Adrenal gland (tissue), 9 donors: ENCODE measurements at regions not wholly inside any gene's neighbourhood (a gene's known extent, or its start where the extent isn't known, plus 50 kb on each side); places are given as distances from the start of the nearest gene placed in this dataset.

Source experiments
- DNase-seq, 7 donors: peaks; one replicate each; pipeline ENCODE4 v3.0.0-alpha.2; 2019 to 2020
- H3K27ac ChIP-seq, 5 donors: fragments of 200-600 bp; sonication (generic) in 4 of 5; 1 replicate in 3 of 5; 2 replicates in 2 of 5; pipeline versions ENCODE4 v1.5.1 to v1.8.0; 2016 to 2020; ENCODE audit warnings: mild to moderate bottlenecking in 1 of 5
- H3K27me3 ChIP-seq: fragments of 200-600 bp; 2 replicates; pipeline ENCODE4 v1.8.0; 2021
- H3K36me3 ChIP-seq, 2 donors: fragments of 200-600 bp; replicated peaks in 1 of 2; 1 replicate in 1 of 2; 2 replicates in 1 of 2; pipeline versions ENCODE4 v1.5.1 to v1.8.0; 2018 to 2022
- H3K4me1 ChIP-seq, 2 donors: fragments of 200-600 bp; replicated peaks in 1 of 2; 1 replicate in 1 of 2; 2 replicates in 1 of 2; pipeline versions ENCODE4 v1.5.1 to v1.8.0; 2018 to 2021
- H3K4me3 ChIP-seq, 4 donors: fragments of 200-600 bp; sonication (generic) in 3 of 4; one replicate each; pipeline ENCODE4 v1.5.1; 2016 to 2018
- H3K9me3 ChIP-seq, 3 donors: fragments of 200-600 bp; sonication (generic) in 1 of 3; replicated peaks in 1 of 3; 1 replicate in 2 of 3; 2 replicates in 1 of 3; pipeline versions ENCODE4 v1.5.1 to v1.8.0; 2016 to 2021
- CTCF ChIP-seq, 6 experiments: fragments of 450-650 bp in 4 of 6; fragments of 200-600 bp in 2 of 6; sonication (generic) in 1 of 6; IDR thresholded peaks; 1 replicate in 5 of 6; 2 replicates in 1 of 6; pipeline versions ENCODE4 v1.5.1 to v1.8.0; 2016 to 2021; ENCODE audit warnings: antibody characterized with exemption in 6 of 6, mild to moderate bottlenecking in 2 of 6, moderate library complexity in 1 of 6
- POLR2A ChIP-seq, 2 donors: fragments of 450-650 bp; IDR thresholded peaks; one replicate each; pipeline ENCODE4 v1.6.1; 2017; ENCODE audit warnings: antibody characterized with exemption in 2 of 2, mild to moderate bottlenecking in 2 of 2, moderate library complexity in 1 of 2
- WGBS, 4 donors: extraction: QIAGEN DNeasy Blood & Tissue Kit in 2 of 4; methylation state at CpG; one replicate each; pipeline versions ENCODE4 v1.1.5 to v1.1.7; 2013 to 2017; 5-methylcytosine and 5-hydroxymethylcytosine counted together
- intact Hi-C, 2 donors: fragments of 100-400 bp; cut with DNase I; formaldehyde crosslinking; loops; one replicate each; pipeline versions ENCODE4 v1.14.1 to v1.15.0; 2022 to 2023
- donor health status: healthy with polysubstance abuse.
- donor health status: Bipolar disorder and iron deficiency.
- donor health status: DM: yes; HTN: yes; CAD: no.
- donor health status: DM: no; HTN: no; CAD: no.
- donor health status: DM: no; HTN: no; CAD: no.

GRCh38 chr19:31701146-31701545 is 351.9 kb upstream of the TSHZ3 start:
- no peaks in the 10 kb centered on the region for H3K9me3 ChIP-seq
- WGBS, 4 donors, result 66 to 100% (median 70%) methylated on average over 2 to 3 of the region's 3 CpGs
- H3K4me1 ChIP-seq, result no peaks in the 10 kb centered on the region
- TF ChIP-seq CTCF (IDR thresholded peaks at IDR 0.05) (no peak), POLR2A (IDR thresholded peaks at IDR 0.05) (no peak)
- H3K27ac ChIP-seq, result no peak overlapping the region
- intact Hi-C loops, result no loop called here
- no peak overlapping the region for H3K4me3 ChIP-seq
- no peaks in the 10 kb centered on the region for H3K27me3 ChIP-seq
- DNase-seq, result no peak
- H3K36me3 ChIP-seq, result no peaks in the 10 kb centered on the region

GRCh38 chr19:31705656-31706055 is 356.4 kb upstream of the TSHZ3 start:
- Histone ChIP-seq H3K4me3 (no peak overlapping the region), H3K27me3 (no peaks in the 10 kb centered on the region), H3K36me3 (no peaks in the 10 kb centered on the region), H3K27ac (no peak overlapping the region), H3K4me1 (no peaks in the 10 kb centered on the region), H3K9me3 (no peaks in the 10 kb centered on the region)
- no peak for DNase-seq
- TF ChIP-seq POLR2A (IDR thresholded peaks at IDR 0.05), result no peak
- intact Hi-C loops, result no loop called here
- WGBS, 4 donors, result 85 to 89% (median 86%) methylated on average over 5 of the region's 5 CpGs

- H3K9me3 ChIP-seq, result no peaks in the 10 kb centered on the region
- WGBS, 4 donors, result 84 to 95% (median 92%) methylated on average over 6 of the region's 6 CpGs
- H3K27me3 ChIP-seq, result no peaks in the 10 kb centered on the region
- TF ChIP-seq POLR2A (IDR thresholded peaks at IDR 0.05) (no peak), CTCF (IDR thresholded peaks at IDR 0.05) (no peak)
- DNase-seq, result no peak
- no peak overlapping the region for H3K27ac ChIP-seq
- no peaks in the 10 kb centered on the region for H3K4me1 ChIP-seq
- H3K36me3 ChIP-seq, result no peaks in the 10 kb centered on the region
- no peak overlapping the region for H3K4me3 ChIP-seq
- intact Hi-C loops, result no loop called here
These were observed 356.9 kb upstream of the TSHZ3 start for GRCh38 chr19:31706131-31706530.

- intact Hi-C loops, result no loop called here
- H3K4me3 ChIP-seq, result no peak overlapping the region
- no peaks in the 10 kb centered on the region for H3K27me3 ChIP-seq
- WGBS, 4 donors, result 81 to 85% (median 83%) methylated on average over 18 of the region's 18 CpGs
- H3K4me1 ChIP-seq, result no peaks in the 10 kb centered on the region
- no peaks in the 10 kb centered on the region for H3K36me3 ChIP-seq
- TF ChIP-seq POLR2A (IDR thresholded peaks at IDR 0.05) (no peak), CTCF (IDR thresholded peaks at IDR 0.05) (no peak)
- no peak for DNase-seq
- H3K27ac ChIP-seq, result no peak overlapping the region
- H3K9me3 ChIP-seq, result peaks cover 0 to 1% (median 0%) of the 10 kb centered on the region in 3 donors
These were observed 357.7 kb upstream of the TSHZ3 start for GRCh38 chr19:31706691-31707620.

- 85 to 91% (median 87%) methylated on average over 3 of the region's 3 CpGs for WGBS, 4 donors
- no peak for DNase-seq
- no peak overlapping the region for H3K27ac ChIP-seq
- no peaks in the 10 kb centered on the region for H3K4me1 ChIP-seq
- TF ChIP-seq POLR2A (IDR thresholded peaks at IDR 0.05) (no peak), CTCF (IDR thresholded peaks at IDR 0.05) (no peak)
- peaks cover 0 to 6% (median 0%) of the 10 kb centered on the region in 3 donors for H3K9me3 ChIP-seq
- no peaks in the 10 kb centered on the region for H3K27me3 ChIP-seq
- intact Hi-C loops, result no loop called here
- H3K36me3 ChIP-seq, result no peaks in the 10 kb centered on the region
- no peak overlapping the region for H3K4me3 ChIP-seq
These were observed 359.3 kb upstream of the TSHZ3 start for GRCh38 chr19:31708520-31708919.
